ENCODE measurements at regions not wholly inside any gene's neighbourhood (a gene's known extent, or its start where the extent isn't known, plus 50 kb on each side); places are given as distances from the start of the nearest gene placed in this dataset.

DNA sequence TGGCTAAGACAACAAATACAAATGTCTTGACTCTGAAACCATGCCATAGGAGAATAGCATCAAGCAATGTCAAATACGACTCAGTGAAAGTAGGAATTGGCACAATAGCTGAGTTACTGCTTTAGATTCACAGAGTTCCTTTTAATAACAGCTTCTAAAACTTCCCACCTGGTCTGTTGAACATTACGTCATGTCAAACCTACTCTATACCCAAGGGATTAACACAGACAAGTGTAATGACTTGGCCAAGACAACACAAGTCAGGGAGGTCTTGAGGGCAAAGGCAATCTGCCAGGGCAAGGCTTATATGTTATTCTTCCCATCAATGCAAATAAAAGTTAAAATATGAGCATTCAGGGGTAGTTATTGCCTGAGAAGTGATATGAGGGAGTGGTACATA, 265.1 kb upstream of the PRDM1 start:
- no peak for TF ChIP-seq EZH2phosphoT487 (IDR thresholded peaks at IDR 0.05; ENCODE audit: low read depth)
- TF ChIP-seq, protein P1, sequence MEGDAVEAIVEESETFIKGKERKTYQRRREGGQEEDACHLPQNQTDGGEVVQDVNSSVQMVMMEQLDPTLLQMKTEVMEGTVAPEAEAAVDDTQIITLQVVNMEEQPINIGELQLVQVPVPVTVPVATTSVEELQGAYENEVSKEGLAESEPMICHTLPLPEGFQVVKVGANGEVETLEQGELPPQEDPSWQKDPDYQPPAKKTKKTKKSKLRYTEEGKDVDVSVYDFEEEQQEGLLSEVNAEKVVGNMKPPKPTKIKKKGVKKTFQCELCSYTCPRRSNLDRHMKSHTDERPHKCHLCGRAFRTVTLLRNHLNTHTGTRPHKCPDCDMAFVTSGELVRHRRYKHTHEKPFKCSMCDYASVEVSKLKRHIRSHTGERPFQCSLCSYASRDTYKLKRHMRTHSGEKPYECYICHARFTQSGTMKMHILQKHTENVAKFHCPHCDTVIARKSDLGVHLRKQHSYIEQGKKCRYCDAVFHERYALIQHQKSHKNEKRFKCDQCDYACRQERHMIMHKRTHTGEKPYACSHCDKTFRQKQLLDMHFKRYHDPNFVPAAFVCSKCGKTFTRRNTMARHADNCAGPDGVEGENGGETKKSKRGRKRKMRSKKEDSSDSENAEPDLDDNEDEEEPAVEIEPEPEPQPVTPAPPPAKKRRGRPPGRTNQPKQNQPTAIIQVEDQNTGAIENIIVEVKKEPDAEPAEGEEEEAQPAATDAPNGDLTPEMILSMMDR (IDR thresholded peaks at IDR 0.05; ENCODE audit: low read depth, low read length), result no peak
- Histone ChIP-seq H3K9me3 (ENCODE audit: insufficient read depth, low read length) (peaks cover 5% of the 10 kb centered on the region; the same call in 1 of the 2 replicates), H4K20me1 (ENCODE audit: insufficient read depth, low read length) (no peaks in the 10 kb centered on the region), H3K4me2 (ENCODE audit: low read length) (no peak overlapping the region), H2AFZ (ENCODE audit: low read depth, low read length) (no peak overlapping the region), H3K9ac (ENCODE audit: low read length) (no peak overlapping the region), H3K4me1 (ENCODE audit: low read length) (peaks cover 50% of the 10 kb centered on the region), H3K79me2 (ENCODE audit: low read length) (no peaks in the 10 kb centered on the region), H3K4me3 (ENCODE audit: low read length) (no peak overlapping the region), H3K27ac (ENCODE audit: low read length) (no peak overlapping the region), H3K36me3 (replicated peaks; ENCODE audit: low read depth, low read length) (no peaks in the 10 kb centered on the region), H3K27me3 (ENCODE audit: low read depth, low read length) (no peaks in the 10 kb centered on the region)

DNA sequence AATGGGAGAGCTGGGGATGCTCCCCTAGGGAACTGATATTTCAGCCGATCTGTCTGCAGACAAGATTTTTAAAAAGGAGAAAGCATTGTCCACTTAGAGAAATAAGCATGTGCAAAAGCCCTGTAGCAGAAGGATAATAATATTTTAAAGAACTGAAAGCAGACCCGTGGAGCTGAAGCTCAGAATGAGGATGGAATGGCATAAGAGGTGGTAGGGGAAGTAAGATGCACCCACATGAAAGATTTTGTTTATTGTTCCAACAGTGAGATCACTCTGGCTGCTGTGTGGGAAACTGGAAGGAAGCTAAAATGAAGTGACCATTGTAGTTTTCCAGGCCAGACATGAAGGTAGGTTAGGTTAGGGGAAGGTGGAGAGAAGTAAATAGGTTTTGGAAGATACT, 266.4 kb upstream of the PRDM1 start:
- Histone ChIP-seq H3K4me1 (ENCODE audit: low read length) (peaks cover 53% of the 10 kb centered on the region), H3K9ac (ENCODE audit: low read length) (no peak overlapping the region), H3K36me3 (replicated peaks; ENCODE audit: low read depth, low read length) (no peaks in the 10 kb centered on the region), H2AFZ (ENCODE audit: low read depth, low read length) (no peak overlapping the region), H3K27me3 (ENCODE audit: low read depth, low read length) (no peaks in the 10 kb centered on the region), H3K4me2 (ENCODE audit: low read length) (no peak overlapping the region), H3K27ac (ENCODE audit: low read length) (no peak overlapping the region), H3K9me3 (ENCODE audit: insufficient read depth, low read length) (peaks cover 5% of the 10 kb centered on the region; the same call in 1 of the 2 replicates), H3K79me2 (ENCODE audit: low read length) (no peaks in the 10 kb centered on the region), H3K4me3 (ENCODE audit: low read length) (no peak overlapping the region), H4K20me1 (ENCODE audit: insufficient read depth, low read length) (no peaks in the 10 kb centered on the region)
- TF ChIP-seq, protein P1 (IDR thresholded peaks at IDR 0.05; ENCODE audit: low read depth, low read length), result no peak
- TF ChIP-seq EZH2phosphoT487 (IDR thresholded peaks at IDR 0.05; ENCODE audit: low read depth), result no peak

DNA sequence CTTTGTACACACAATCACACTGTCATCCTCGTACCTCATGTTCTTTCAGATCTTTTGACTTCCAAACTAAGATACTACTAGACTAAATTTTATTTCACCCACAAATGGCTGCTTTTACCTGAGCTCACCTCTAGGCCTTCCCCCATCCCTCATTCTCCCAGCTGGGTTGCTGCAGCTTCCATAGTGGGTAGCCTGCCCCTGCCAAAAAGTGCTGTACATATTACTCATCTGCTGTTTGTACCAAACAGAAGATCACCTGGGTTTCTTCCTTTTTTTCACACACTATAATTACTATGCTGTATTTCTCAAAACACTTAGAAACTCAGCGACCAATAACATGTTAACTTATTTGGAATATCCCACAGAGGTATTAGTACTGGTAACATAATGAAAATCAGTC, 267.6 kb upstream of the PRDM1 start:
- no peak for TF ChIP-seq EZH2phosphoT487 (IDR thresholded peaks at IDR 0.05; ENCODE audit: low read depth)
- TF ChIP-seq, protein P1 (IDR thresholded peaks at IDR 0.05; ENCODE audit: low read depth, low read length), result no peak
- H3K9me3 ChIP-seq (ENCODE audit: insufficient read depth, low read length), result peaks cover 5% of the 10 kb centered on the region; the same call in 1 of the 2 replicates
- no peak overlapping the region; the same call in 1 of the 2 replicates for H2AFZ ChIP-seq (ENCODE audit: low read depth, low read length)
- H3K36me3 ChIP-seq (replicated peaks; ENCODE audit: low read depth, low read length), result no peaks in the 10 kb centered on the region
- no peak overlapping the region for H3K4me3 ChIP-seq (ENCODE audit: low read length)
- H3K4me2 ChIP-seq (ENCODE audit: low read length), result peak overlapping the region; percentile 51
- no peaks in the 10 kb centered on the region for H3K79me2 ChIP-seq (ENCODE audit: low read length)
- no peaks in the 10 kb centered on the region for H4K20me1 ChIP-seq (ENCODE audit: insufficient read depth, low read length)
- no peak overlapping the region for H3K9ac ChIP-seq (ENCODE audit: low read length)
- H3K27ac ChIP-seq (ENCODE audit: low read length), result no peak overlapping the region; the same call in 1 of the 2 replicates
- H3K27me3 ChIP-seq (ENCODE audit: low read depth, low read length), result no peaks in the 10 kb centered on the region
- H3K4me1 ChIP-seq (ENCODE audit: low read length), result peaks cover 46% of the 10 kb centered on the region

DNA sequence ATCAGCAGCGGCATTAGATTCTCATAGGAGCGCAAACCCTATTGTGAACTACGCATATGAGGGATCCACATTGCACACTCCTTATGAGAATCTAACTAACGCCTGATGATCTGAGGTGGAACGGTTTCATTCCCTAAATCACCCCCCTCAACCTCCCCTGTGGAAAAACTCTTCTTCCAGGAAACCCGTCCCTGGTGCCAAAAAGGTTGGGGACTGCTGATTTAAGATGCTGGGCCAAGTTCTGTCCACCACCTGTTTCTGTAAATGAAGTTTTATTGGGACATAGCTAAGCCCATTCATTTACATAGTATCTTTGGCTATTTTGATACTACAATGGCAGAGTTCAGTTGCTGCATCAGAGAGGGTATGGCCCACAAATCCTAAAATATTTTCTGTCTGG, 268.2 kb upstream of the PRDM1 start:
- H3K36me3 ChIP-seq (replicated peaks; ENCODE audit: low read depth, low read length), result no peaks in the 10 kb centered on the region
- no peak overlapping the region for H3K9ac ChIP-seq (ENCODE audit: low read length)
- peaks cover 46% of the 10 kb centered on the region for H3K4me1 ChIP-seq (ENCODE audit: low read length)
- H3K27ac ChIP-seq (ENCODE audit: low read length), result no peak overlapping the region
- H3K27me3 ChIP-seq (ENCODE audit: low read depth, low read length), result no peaks in the 10 kb centered on the region
- H3K79me2 ChIP-seq (ENCODE audit: low read length), result no peaks in the 10 kb centered on the region
- H2AFZ ChIP-seq (ENCODE audit: low read depth, low read length), result no peak overlapping the region
- TF ChIP-seq EZH2phosphoT487 (IDR thresholded peaks at IDR 0.05; ENCODE audit: low read depth), result no peak
- TF ChIP-seq, protein P1 (IDR thresholded peaks at IDR 0.05; ENCODE audit: low read depth, low read length), result no peak
- no peak overlapping the region for H3K4me3 ChIP-seq (ENCODE audit: low read length)
- H3K9me3 ChIP-seq (ENCODE audit: insufficient read depth, low read length), result peaks cover 5% of the 10 kb centered on the region; the same call in 1 of the 2 replicates
- H4K20me1 ChIP-seq (ENCODE audit: insufficient read depth, low read length), result no peaks in the 10 kb centered on the region
- no peak overlapping the region for H3K4me2 ChIP-seq (ENCODE audit: low read length)
